ENCODE measurements at regions not wholly inside any gene's neighbourhood (a gene's known extent, or its start where the extent isn't known, plus 50 kb on each side); places are given as distances from the start of the nearest gene placed in this dataset.

GRCh38 chr5:10099548-10099947 lies 150.1 kb downstream of the ATPSCKMT start:
- no peaks in the 10 kb centered on the region for H3K36me3 ChIP-seq (ENCODE audit: control insufficient read depth, insufficient read depth, low read length)
- H3K27me3 ChIP-seq (ENCODE audit: control insufficient read depth, insufficient read depth, low read length) = no peaks in the 10 kb centered on the region
- DNase-seq (ENCODE audit: low read depth) = no peak
- H3K4me3 ChIP-seq (ENCODE audit: low read depth, low read length) = no peak overlapping the region
- TF ChIP-seq CTCF (IDR thresholded peaks at IDR 0.05; ENCODE audit: insufficient read depth, low read length, poor library complexity, severe bottlenecking) = no peak

- no peaks in the 10 kb centered on the region for H3K27me3 ChIP-seq (ENCODE audit: control insufficient read depth, insufficient read depth, low read length)
- no peaks in the 10 kb centered on the region for H3K36me3 ChIP-seq (ENCODE audit: control insufficient read depth, insufficient read depth, low read length)
- DNase-seq (ENCODE audit: low read depth) = no peak
- TF ChIP-seq CTCF (IDR thresholded peaks at IDR 0.05; ENCODE audit: insufficient read depth, low read length, poor library complexity, severe bottlenecking) = no peak
- H3K4me3 ChIP-seq (ENCODE audit: low read depth, low read length) = no peak overlapping the region
Measured at GRCh38 chr5:10091701-10092100, 158.0 kb downstream of the ATPSCKMT start.

GRCh38 chr5:10090074-10090473 lies 159.6 kb downstream of the ATPSCKMT start:
- DNase-seq (ENCODE audit: low read depth) = no peak
- Histone ChIP-seq H3K36me3 (ENCODE audit: control insufficient read depth, insufficient read depth, low read length) (no peaks in the 10 kb centered on the region), H3K27me3 (ENCODE audit: control insufficient read depth, insufficient read depth, low read length) (no peaks in the 10 kb centered on the region), H3K4me3 (ENCODE audit: low read depth, low read length) (no peak overlapping the region)
- no peak for TF ChIP-seq CTCF (IDR thresholded peaks at IDR 0.05; ENCODE audit: insufficient read depth, low read length, poor library complexity, severe bottlenecking)

DNA sequence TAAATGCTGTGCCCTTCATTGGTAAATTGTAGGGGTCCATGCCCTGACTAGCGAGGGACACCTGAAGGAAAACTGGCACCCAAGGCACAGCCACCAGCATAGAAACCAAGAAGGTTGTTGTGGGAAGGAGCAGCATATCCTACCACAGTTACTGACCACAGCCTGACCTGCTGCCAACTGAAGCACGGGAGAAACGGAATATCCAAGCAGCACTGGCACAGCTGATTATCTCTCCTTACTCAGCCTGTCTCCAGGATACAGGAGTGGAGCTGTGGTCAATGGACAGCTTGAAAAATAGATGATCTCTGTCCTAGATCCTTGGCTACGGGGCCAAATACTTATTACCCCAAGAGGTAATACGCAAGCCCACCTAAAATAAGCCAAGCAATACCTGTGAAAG lies 164.5 kb downstream of the ATPSCKMT start:
- H3K4me3 ChIP-seq (ENCODE audit: low read depth, low read length) = no peak overlapping the region
- H3K36me3 ChIP-seq (ENCODE audit: control insufficient read depth, insufficient read depth, low read length) = no peaks in the 10 kb centered on the region
- no peak for TF ChIP-seq CTCF (IDR thresholded peaks at IDR 0.05; ENCODE audit: insufficient read depth, low read length, poor library complexity, severe bottlenecking)
- no peak for DNase-seq (ENCODE audit: low read depth)
- H3K27me3 ChIP-seq (ENCODE audit: control insufficient read depth, insufficient read depth, low read length) = no peaks in the 10 kb centered on the region

DNA sequence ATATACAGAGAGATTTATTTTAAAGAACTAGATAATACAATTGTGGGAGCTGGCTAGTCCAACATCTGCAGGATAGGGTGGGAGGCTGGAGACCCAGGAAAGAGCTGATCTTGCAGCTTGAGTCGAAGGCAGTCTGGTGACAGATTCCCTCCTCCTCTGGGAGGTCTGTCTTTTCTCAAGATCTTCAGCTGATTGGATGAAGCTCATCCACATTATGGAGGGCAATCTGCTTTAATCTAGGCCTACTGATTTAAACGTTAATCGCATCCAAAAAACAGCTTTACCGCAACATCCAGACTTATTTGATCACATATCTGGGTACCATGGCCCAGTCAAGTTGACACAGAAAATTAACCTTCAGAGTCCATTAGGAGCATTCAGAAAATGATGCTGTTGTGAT lies 168.1 kb downstream of the ATPSCKMT start:
- no peak for DNase-seq (ENCODE audit: low read depth)
- no peak for TF ChIP-seq CTCF (IDR thresholded peaks at IDR 0.05; ENCODE audit: insufficient read depth, low read length, poor library complexity, severe bottlenecking)
- Histone ChIP-seq H3K4me3 (ENCODE audit: low read depth, low read length) (no peak overlapping the region), H3K27me3 (ENCODE audit: control insufficient read depth, insufficient read depth, low read length) (no peaks in the 10 kb centered on the region), H3K36me3 (ENCODE audit: control insufficient read depth, insufficient read depth, low read length) (no peaks in the 10 kb centered on the region)

- Histone ChIP-seq H3K4me3 (ENCODE audit: low read depth, low read length) (no peak overlapping the region), H3K27me3 (ENCODE audit: control insufficient read depth, insufficient read depth, low read length) (no peaks in the 10 kb centered on the region), H3K36me3 (ENCODE audit: control insufficient read depth, insufficient read depth, low read length) (no peaks in the 10 kb centered on the region)
- no peak for DNase-seq (ENCODE audit: low read depth)
- no peak for TF ChIP-seq CTCF (IDR thresholded peaks at IDR 0.05; ENCODE audit: insufficient read depth, low read length, poor library complexity, severe bottlenecking)
Measured at GRCh38 chr5:10077791-10078545, 171.7 kb downstream of the ATPSCKMT start.

All from kidney epithelial cell (primary cell).